ENCODE measurements at regions not wholly inside any gene's neighbourhood (a gene's known extent, or its start where the extent isn't known, plus 50 kb on each side); places are given as distances from the start of the nearest gene placed in this dataset.

DNA sequence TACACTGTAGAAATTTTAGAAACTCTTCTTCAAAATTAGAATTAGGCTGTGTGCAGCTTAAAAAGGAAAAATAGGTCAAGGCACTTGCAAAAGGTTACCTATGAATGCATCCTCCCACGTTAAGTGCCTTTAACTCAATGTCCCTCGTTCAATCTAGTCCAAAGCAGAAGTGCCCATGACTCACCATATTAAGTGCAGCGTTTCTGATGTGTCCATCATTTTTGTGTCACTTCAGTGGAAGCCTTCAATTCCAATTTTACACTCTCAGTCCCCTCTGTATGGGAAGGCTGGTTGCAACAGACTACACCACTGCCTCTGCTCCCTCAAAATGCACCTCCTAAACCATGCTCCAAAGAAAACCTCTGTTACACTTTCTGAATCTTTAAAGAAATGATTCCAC lies 53.4 kb downstream of the FOXB1 start:
- no peaks in the 10 kb centered on the region for H3K36me3 ChIP-seq
- intact Hi-C loops (cut with DNase I; ENCODE audit: low total_unique reads): no loop called here
- TF ChIP-seq, protein P1, sequence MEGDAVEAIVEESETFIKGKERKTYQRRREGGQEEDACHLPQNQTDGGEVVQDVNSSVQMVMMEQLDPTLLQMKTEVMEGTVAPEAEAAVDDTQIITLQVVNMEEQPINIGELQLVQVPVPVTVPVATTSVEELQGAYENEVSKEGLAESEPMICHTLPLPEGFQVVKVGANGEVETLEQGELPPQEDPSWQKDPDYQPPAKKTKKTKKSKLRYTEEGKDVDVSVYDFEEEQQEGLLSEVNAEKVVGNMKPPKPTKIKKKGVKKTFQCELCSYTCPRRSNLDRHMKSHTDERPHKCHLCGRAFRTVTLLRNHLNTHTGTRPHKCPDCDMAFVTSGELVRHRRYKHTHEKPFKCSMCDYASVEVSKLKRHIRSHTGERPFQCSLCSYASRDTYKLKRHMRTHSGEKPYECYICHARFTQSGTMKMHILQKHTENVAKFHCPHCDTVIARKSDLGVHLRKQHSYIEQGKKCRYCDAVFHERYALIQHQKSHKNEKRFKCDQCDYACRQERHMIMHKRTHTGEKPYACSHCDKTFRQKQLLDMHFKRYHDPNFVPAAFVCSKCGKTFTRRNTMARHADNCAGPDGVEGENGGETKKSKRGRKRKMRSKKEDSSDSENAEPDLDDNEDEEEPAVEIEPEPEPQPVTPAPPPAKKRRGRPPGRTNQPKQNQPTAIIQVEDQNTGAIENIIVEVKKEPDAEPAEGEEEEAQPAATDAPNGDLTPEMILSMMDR (IDR thresholded peaks at IDR 0.05): no peak
- TF ChIP-seq POLR2A (IDR thresholded peaks at IDR 0.05): no peak
- no peak overlapping the region for H3K4me3 ChIP-seq
- no peaks in the 10 kb centered on the region for H3K27me3 ChIP-seq
- peaks cover 0 to 7% of the 10 kb centered on the region in 2 donors for H3K9me3 ChIP-seq
- H3K4me1 ChIP-seq: no peaks in the 10 kb centered on the region
- H3K27ac ChIP-seq: no peak overlapping the region
- DNase-seq: no peak

GRCh38 chr15:60059186-60059585 lies 55.1 kb downstream of the FOXB1 start:
- TF ChIP-seq POLR2A (IDR thresholded peaks at IDR 0.05): no peak
- TF ChIP-seq, protein P1 (IDR thresholded peaks at IDR 0.05): no peak
- intact Hi-C loops (cut with DNase I; ENCODE audit: low total_unique reads): no loop called here
- peaks cover 0 to 7% of the 10 kb centered on the region in 2 donors for H3K9me3 ChIP-seq
- no peaks in the 10 kb centered on the region for H3K4me1 ChIP-seq
- no peak overlapping the region for H3K4me3 ChIP-seq
- no peak overlapping the region for H3K27ac ChIP-seq
- H3K27me3 ChIP-seq: no peaks in the 10 kb centered on the region
- no peaks in the 10 kb centered on the region for H3K36me3 ChIP-seq
- no peak for DNase-seq

DNA sequence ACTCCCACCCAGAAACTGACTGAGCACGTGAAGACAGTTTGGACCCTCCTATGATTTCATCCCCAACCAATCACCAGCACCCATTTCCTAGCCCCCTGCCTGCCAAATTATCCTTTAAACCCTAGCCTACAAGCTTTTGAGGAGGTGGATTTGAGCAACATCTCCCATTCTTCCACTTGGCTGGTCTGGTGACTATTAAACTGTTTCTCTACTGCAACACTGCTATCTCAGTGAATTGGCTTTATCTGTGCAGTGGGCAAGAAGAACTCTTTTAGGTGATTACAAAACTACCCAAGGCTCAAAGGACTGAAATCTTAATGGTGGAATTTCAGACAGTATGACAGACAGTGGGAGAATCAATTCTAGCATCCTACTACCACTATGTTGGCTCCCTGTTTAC lies 57.6 kb downstream of the FOXB1 start:
- Histone ChIP-seq H3K27ac (no peak overlapping the region), H3K27me3 (no peaks in the 10 kb centered on the region), H3K4me1 (no peaks in the 10 kb centered on the region), H3K4me3 (no peak overlapping the region), H3K36me3 (no peaks in the 10 kb centered on the region), H3K9me3 (peaks cover 0 to 7% of the 10 kb centered on the region in 2 donors)
- TF ChIP-seq, protein P1 (IDR thresholded peaks at IDR 0.05): no peak
- TF ChIP-seq POLR2A (IDR thresholded peaks at IDR 0.05): no peak
- DNase-seq: no peak
- intact Hi-C loops (cut with DNase I; ENCODE audit: low total_unique reads): no loop called here

DNA sequence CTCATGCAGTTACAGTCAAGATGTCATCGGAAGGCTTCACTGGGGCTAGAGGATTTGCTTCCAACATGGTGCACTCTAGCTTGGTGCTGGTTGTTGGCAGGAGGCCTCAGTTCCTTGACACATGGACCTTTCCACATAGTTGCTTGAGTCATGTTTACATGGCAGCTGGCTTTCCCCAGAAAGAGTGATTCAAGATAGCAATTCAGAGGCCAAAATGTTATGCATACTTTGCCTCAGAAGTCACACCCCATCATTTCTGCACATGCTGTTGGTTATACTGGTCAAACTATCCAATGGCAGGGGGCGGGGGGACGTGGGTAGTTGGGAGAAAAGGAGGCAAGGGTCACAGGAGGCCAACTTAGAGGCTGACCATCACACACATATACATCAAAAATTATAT lies 58.7 kb downstream of the FOXB1 start:
- H3K4me1 ChIP-seq: no peaks in the 10 kb centered on the region
- H3K9me3 ChIP-seq: peaks cover 0 to 7% of the 10 kb centered on the region in 2 donors
- H3K4me3 ChIP-seq: no peak overlapping the region
- no peak for TF ChIP-seq POLR2A (IDR thresholded peaks at IDR 0.05)
- TF ChIP-seq, protein P1 (IDR thresholded peaks at IDR 0.05): no peak
- no peaks in the 10 kb centered on the region for H3K27me3 ChIP-seq
- intact Hi-C loops (cut with DNase I; ENCODE audit: low total_unique reads): no loop called here
- H3K27ac ChIP-seq: no peak overlapping the region
- no peaks in the 10 kb centered on the region for H3K36me3 ChIP-seq
- DNase-seq: no peak

DNA sequence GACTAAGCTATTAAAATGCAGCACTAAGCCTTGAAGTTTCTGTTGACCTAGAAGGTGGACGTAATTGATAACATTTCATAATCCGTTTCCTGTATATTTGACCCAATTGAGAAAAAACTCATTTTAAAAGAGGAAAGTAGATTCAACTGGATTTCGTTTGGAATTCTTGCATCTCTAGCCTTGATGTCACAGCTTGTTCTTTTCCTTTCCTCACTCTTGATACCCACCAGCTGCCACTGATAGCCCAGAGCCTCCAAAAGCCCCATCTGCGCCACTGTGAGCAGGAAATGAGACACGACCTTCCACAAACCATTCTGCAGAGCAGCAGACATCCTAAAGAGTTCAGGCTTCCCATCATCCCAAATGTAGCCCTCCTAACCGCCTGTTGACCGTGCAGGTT lies 61.8 kb downstream of the FOXB1 start:
- H3K27me3 ChIP-seq: no peaks in the 10 kb centered on the region
- intact Hi-C loops (cut with DNase I; ENCODE audit: low total_unique reads): no loop called here
- TF ChIP-seq, protein P1 (IDR thresholded peaks at IDR 0.05): no peak
- TF ChIP-seq POLR2A (IDR thresholded peaks at IDR 0.05): no peak
- H3K36me3 ChIP-seq: no peaks in the 10 kb centered on the region
- DNase-seq: no peak
- H3K27ac ChIP-seq: no peak overlapping the region
- peaks cover 0 to 7% of the 10 kb centered on the region in 2 donors for H3K9me3 ChIP-seq
- H3K4me3 ChIP-seq: no peak overlapping the region
- H3K4me1 ChIP-seq: no peaks in the 10 kb centered on the region

Measured in uterus (tissue), 3 donors.